Smooth muscle cell (in vitro differentiated cells): ENCODE measurements at regions not wholly inside any gene's neighbourhood (a gene's known extent, or its start where the extent isn't known, plus 50 kb on each side); places are given as distances from the start of the nearest gene placed in this dataset.
"Not testable (repeated sequence)": the region's sequence is repeated elsewhere in the genome, so short reads cannot be mapped to it uniquely, and the experiment has no call there.

Experiments used
- DNase-seq: peaks from one replicate; lab custom pipeline; 2025; ENCODE audit not compliant: unreplicated experiment; lab: John Stamatoyannopoulos, UW
- H2AFZ ChIP-seq: fragments of 200-600 bp; sonication (generic); 2 replicates; pipeline ENCODE4 v1.6.0; 2016; ENCODE audit warnings: antibody characterized with exemption, low read depth, mild to moderate bottlenecking
- H3F3A ChIP-seq: fragments of 200-600 bp; sonication (generic); 2 replicates; pipeline ENCODE4 v1.6.0; 2017; ENCODE audit warnings: antibody characterized with exemption, low read depth
- H3K27ac ChIP-seq: fragments of 200-600 bp; sonication (generic); 2 replicates; pipeline ENCODE4 v1.5.1; 2016; ENCODE audit warnings: low read depth, mild to moderate bottlenecking
- H3K27me3 ChIP-seq: fragments of 200-600 bp; sonication (generic); 2 replicates; pipeline ENCODE4 v1.6.1; 2016; ENCODE audit warnings: low read depth, mild to moderate bottlenecking
- H3K36me3 ChIP-seq: fragments of 200-600 bp; sonication (generic); 2 replicates; pipeline ENCODE4 v1.5.1; 2016; ENCODE audit warnings: low read depth
- H3K4me1 ChIP-seq: fragments of 200-600 bp; sonication (generic); 2 replicates; pipeline ENCODE4 v1.5.1; 2016; ENCODE audit warnings: low read depth
- H3K4me2 ChIP-seq: fragments of 200-600 bp; sonication (generic); 2 replicates; pipeline ENCODE4 v1.6.0; 2016; ENCODE audit warnings: mild to moderate bottlenecking
- H3K4me3 ChIP-seq: fragments of 200-600 bp; sonication (generic); 2 replicates; pipeline ENCODE4 v1.5.1; 2016; ENCODE audit warnings: mild to moderate bottlenecking
- H3K79me2 ChIP-seq: fragments of 200-600 bp; sonication (generic); 2 replicates; pipeline ENCODE4 v1.6.0; 2016; ENCODE audit warnings: low read depth, mild to moderate bottlenecking
- H3K9ac ChIP-seq: fragments of 200-600 bp; sonication (generic); 2 replicates; pipeline ENCODE4 v1.6.0; 2016; ENCODE audit warnings: low read depth
- H3K9me3 ChIP-seq: fragments of 200-600 bp; sonication (generic); replicated peaks from 2 replicates; pipeline ENCODE4 v1.5.1; 2016; ENCODE audit warnings: low read depth
- H4K20me1 ChIP-seq: fragments of 200-600 bp; sonication (generic); 2 replicates; pipeline ENCODE4 v1.6.0; 2016; ENCODE audit warnings: low read depth
- WGBS: methylation state at CpG from one replicate; pipeline ENCODE4 v1.1.7; 2016; ENCODE audit warnings: low lambda C conversion rate; 5-methylcytosine and 5-hydroxymethylcytosine counted together
- TF ChIP-seq, protein P1 (sequence below): fragments of 200-600 bp; sonication (generic); IDR thresholded peaks from 2 replicates; pipeline ENCODE4 v1.5.1; 2017; ENCODE audit warnings: borderline replicate concordance, mild to moderate bottlenecking, antibody characterized with exemption; ENCODE audit not compliant: insufficient read depth, poor library complexity, severe bottlenecking

DNA sequence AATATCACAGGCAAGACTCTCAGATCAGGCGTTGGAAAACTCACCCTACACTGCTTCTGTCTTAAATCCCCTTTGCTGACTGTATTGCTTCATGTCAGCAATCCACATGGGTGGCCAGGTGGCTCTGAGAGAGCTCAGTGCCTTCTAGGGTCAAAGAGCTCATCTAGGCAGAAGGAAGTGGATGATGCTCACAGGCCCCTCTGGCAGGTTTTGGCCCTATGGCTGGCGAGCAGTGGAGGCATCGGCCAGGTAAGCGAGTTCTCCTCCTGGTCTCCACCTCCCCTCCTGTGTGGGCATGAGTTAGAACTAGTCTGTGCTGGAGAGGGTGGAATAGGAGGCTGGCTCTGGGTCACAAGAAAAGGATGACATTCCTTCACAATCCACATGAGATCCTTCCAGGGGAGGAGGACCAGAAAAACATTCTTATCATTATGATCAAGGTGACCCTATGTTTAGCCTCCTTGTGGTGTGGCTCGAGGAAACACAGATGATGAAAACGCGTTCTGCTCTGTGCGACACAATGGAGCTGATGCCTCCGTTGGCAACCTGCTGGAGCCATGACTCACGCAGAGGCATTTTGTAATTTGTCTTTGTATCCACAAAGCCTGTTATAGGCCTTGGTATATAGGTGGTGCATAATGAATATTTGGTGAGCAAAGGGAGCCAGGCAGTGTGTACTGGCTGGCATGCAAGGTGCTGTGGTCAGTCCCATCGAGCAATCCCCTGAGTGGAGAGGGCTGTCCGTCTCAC lies 264.6 kb upstream of the RAB4A start:
- no peak overlapping the region for H2AFZ ChIP-seq
- no peak overlapping the region for H3K27ac ChIP-seq
- H3K9ac ChIP-seq, result no peak overlapping the region
- no peak overlapping the region for H3K4me2 ChIP-seq
- no peaks in the 10 kb centered on the region for H3F3A ChIP-seq
- 78% methylated on average over 12 of the region's 12 CpGs for WGBS
- H4K20me1 ChIP-seq, result no peaks in the 10 kb centered on the region
- no peaks in the 10 kb centered on the region for H3K79me2 ChIP-seq
- no peaks in the 10 kb centered on the region for H3K9me3 ChIP-seq
- no peak overlapping the region for H3K4me3 ChIP-seq
- DNase-seq, result no peak
- H3K36me3 ChIP-seq, result no peaks in the 10 kb centered on the region
- TF ChIP-seq, protein P1, sequence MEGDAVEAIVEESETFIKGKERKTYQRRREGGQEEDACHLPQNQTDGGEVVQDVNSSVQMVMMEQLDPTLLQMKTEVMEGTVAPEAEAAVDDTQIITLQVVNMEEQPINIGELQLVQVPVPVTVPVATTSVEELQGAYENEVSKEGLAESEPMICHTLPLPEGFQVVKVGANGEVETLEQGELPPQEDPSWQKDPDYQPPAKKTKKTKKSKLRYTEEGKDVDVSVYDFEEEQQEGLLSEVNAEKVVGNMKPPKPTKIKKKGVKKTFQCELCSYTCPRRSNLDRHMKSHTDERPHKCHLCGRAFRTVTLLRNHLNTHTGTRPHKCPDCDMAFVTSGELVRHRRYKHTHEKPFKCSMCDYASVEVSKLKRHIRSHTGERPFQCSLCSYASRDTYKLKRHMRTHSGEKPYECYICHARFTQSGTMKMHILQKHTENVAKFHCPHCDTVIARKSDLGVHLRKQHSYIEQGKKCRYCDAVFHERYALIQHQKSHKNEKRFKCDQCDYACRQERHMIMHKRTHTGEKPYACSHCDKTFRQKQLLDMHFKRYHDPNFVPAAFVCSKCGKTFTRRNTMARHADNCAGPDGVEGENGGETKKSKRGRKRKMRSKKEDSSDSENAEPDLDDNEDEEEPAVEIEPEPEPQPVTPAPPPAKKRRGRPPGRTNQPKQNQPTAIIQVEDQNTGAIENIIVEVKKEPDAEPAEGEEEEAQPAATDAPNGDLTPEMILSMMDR, result no peak
- no peaks in the 10 kb centered on the region for H3K27me3 ChIP-seq
- H3K4me1 ChIP-seq, result peaks cover 9% of the 10 kb centered on the region

DNA sequence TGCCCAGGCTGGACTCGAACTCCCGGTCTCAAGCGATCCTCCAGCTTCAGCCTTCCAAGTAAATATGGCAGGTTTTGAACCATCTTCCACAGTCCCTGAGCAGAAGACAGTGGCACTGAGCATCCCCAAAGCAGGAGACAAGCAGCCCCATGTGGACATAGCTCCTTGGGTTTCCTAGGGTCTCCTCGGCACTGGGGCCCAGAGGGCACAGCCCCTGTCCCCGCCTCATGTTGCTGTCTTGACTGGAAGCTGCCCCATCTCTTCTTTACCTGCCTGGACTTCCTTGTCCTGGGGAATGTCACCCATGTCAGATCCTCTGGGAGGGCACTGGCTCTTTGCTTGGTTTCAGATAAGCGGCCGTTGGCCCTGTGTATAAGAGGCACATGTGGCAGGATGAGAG lies 263.7 kb upstream of the RAB4A start:
- 88% methylated on average over 7 of the region's 7 CpGs for WGBS
- Histone ChIP-seq H3F3A (no peaks in the 10 kb centered on the region), H3K4me2 (no peak overlapping the region), H3K36me3 (no peaks in the 10 kb centered on the region), H4K20me1 (no peaks in the 10 kb centered on the region), H3K4me1 (peaks cover 9% of the 10 kb centered on the region), H3K4me3 (no peak overlapping the region), H3K9ac (no peak overlapping the region), H3K9me3 (no peaks in the 10 kb centered on the region), H3K79me2 (no peaks in the 10 kb centered on the region), H2AFZ (no peak overlapping the region), H3K27me3 (no peaks in the 10 kb centered on the region), H3K27ac (no peak overlapping the region)
- DNase-seq, result no peak
- TF ChIP-seq, protein P1, result no peak

DNA sequence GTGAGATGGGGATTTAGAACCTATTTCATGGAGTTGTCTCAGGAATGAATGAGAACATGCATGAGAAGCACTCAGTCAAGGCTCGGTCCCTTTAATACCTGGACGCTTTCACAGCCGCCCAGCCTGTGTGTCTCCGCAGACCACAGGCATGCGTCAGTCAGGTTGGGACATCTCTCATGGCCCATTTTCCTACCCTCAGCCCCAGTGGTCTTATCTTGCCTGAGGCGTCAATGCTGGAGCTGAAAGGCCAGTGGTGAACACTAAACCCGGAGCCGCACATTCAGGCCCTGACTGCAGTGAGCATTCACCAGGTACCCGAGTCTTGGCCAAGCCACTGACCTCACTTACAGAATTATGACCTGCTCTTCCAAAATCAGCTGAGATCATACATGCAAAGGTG lies 263.2 kb upstream of the RAB4A start:
- Histone ChIP-seq H3K36me3 (no peaks in the 10 kb centered on the region), H2AFZ (no peak overlapping the region), H3K27ac (no peak overlapping the region), H3K4me1 (peaks cover 9% of the 10 kb centered on the region), H4K20me1 (no peaks in the 10 kb centered on the region), H3K4me3 (no peak overlapping the region), H3F3A (no peaks in the 10 kb centered on the region), H3K79me2 (no peaks in the 10 kb centered on the region), H3K27me3 (no peaks in the 10 kb centered on the region), H3K9me3 (no peaks in the 10 kb centered on the region), H3K4me2 (no peak overlapping the region), H3K9ac (no peak overlapping the region)
- WGBS, result 77% methylated on average over 9 of the region's 9 CpGs
- DNase-seq, result no peak
- TF ChIP-seq, protein P1, result no peak

DNA sequence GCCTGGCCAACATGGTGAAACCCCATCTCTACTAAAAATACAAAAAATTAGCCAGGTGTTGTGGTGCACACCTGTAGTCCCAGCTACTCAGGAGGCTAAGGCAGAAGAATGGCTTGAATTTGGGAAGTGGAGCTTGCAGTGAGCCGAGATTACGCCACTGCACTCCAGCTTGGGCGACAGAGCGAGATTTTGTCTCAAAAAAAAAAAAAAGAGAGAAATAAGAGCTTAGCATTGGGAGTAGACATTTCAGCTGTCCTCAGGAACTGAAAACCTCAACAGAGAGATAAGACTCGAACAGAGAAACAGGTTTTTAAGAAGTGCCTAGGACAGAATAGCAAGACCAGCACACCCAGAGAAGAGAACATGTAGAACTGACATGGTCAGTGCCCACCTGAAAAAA lies 262.6 kb upstream of the RAB4A start:
- not testable (repeated sequence) for H3K27me3 ChIP-seq, H3K4me1 ChIP-seq, DNase-seq, H3K4me3 ChIP-seq, H3K9me3 ChIP-seq, H3F3A ChIP-seq, H3K36me3 ChIP-seq, H3K79me2 ChIP-seq, H4K20me1 ChIP-seq, H2AFZ ChIP-seq, H3K4me2 ChIP-seq, H3K27ac ChIP-seq, H3K9ac ChIP-seq
- WGBS, result 73% methylated on average over 5 of the region's 5 CpGs
